ENCODE measurements at regions not wholly inside any gene's neighbourhood (a gene's known extent, or its start where the extent isn't known, plus 50 kb on each side); places are given as distances from the start of the nearest gene placed in this dataset.

- Mint-ChIP-seq H3K36me3 (ENCODE audit: low read depth) (no peaks in the 10 kb centered on the region), H3K4me3 (no peak overlapping the region), H3K4me1 (ENCODE audit: low read depth) (no peaks in the 10 kb centered on the region), H3K9me3 (ENCODE audit: insufficient read depth) (no peaks in the 10 kb centered on the region), H3K27me3 (ENCODE audit: low read depth) (no peaks in the 10 kb centered on the region), H3K27ac (no peak overlapping the region)
- ChIA-PET POLR2A (no interaction called here), CTCF (no interaction called here)
- DNase-seq (no peak), ATAC-seq (no peak)
These were observed 212.1 kb upstream of the FMN2 start for GRCh38 chr1:239879321-239880170.

- Mint-ChIP-seq H3K4me1 (ENCODE audit: low read depth) (no peaks in the 10 kb centered on the region), H3K9me3 (ENCODE audit: insufficient read depth) (no peaks in the 10 kb centered on the region), H3K4me3 (no peak overlapping the region), H3K27me3 (ENCODE audit: low read depth) (no peaks in the 10 kb centered on the region), H3K27ac (no peak overlapping the region), H3K36me3 (ENCODE audit: low read depth) (no peaks in the 10 kb centered on the region)
- CTCF ChIA-PET, result no interaction called here
- DNase-seq (no peak), ATAC-seq (no peak)
- POLR2A ChIA-PET, result no interaction called here
These were observed 208.7 kb upstream of the FMN2 start for GRCh38 chr1:239882967-239883366.

DNA sequence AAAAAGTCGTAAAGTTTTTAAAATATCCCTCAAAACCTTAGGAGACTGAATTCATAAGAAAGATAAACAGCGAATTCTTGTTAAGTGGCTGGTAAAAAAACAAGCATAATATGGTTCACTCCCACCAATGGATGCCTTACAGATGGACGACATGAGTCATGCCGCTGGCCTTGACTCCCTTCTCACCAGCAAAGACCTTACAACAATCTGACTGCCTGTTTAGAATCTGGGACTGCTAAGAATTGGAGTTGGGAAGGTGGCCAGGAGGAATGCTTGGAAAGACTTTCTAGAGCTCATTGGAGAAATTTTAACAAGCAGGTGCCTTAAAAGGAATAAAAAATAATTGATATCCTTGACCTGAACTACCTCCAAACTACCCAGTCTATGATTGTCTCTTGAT, 206.9 kb upstream of the FMN2 start:
- Mint-ChIP-seq H3K36me3 (ENCODE audit: low read depth) (no peaks in the 10 kb centered on the region), H3K4me3 (no peak overlapping the region), H3K27ac (no peak overlapping the region), H3K9me3 (ENCODE audit: insufficient read depth) (no peaks in the 10 kb centered on the region), H3K4me1 (ENCODE audit: low read depth) (no peaks in the 10 kb centered on the region), H3K27me3 (ENCODE audit: low read depth) (no peaks in the 10 kb centered on the region)
- DNase-seq (no peak), ATAC-seq (no peak)
- CTCF ChIA-PET, result no interaction called here
- POLR2A ChIA-PET, result no interaction called here

GRCh38 chr1:239886266-239886665, 205.4 kb upstream of the FMN2 start:
- Mint-ChIP-seq H3K27me3 (ENCODE audit: low read depth) (no peaks in the 10 kb centered on the region), H3K4me1 (ENCODE audit: low read depth) (no peaks in the 10 kb centered on the region), H3K36me3 (ENCODE audit: low read depth) (no peaks in the 10 kb centered on the region), H3K4me3 (no peak overlapping the region), H3K9me3 (ENCODE audit: insufficient read depth) (no peaks in the 10 kb centered on the region), H3K27ac (no peak overlapping the region)
- ATAC-seq (no peak), DNase-seq (no peak)
- CTCF ChIA-PET, result interaction anchor here (1.2 kb wide), 1 partner anchor 12 kb away, joined by 5 read pairs; no protein-coding TSS in a partner anchor
- POLR2A ChIA-PET, result no interaction called here

DNA sequence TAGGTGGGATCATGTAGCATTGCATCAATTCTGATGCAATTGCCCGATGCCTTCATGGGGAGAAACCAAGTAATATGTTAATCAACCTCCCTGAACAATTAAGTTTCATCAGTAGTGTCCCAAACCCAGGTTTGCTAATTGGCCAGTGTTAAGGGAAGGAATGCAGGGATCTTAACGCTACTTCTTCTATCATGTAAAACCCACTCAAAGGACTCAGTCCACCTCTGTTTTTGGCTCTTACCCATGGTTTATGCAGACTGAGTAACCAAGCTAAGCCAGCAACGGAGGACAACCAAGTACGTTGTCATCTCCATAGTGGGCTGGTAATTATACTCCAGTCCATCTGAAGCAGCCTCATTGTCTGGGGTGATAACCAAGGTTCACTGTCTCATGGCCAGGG, 203.0 kb upstream of the FMN2 start:
- H3K27me3 Mint-ChIP-seq (ENCODE audit: low read depth), result no peaks in the 10 kb centered on the region
- no peaks in the 10 kb centered on the region for H3K36me3 Mint-ChIP-seq (ENCODE audit: low read depth)
- no peaks in the 10 kb centered on the region for H3K4me1 Mint-ChIP-seq (ENCODE audit: low read depth)
- H3K4me3 Mint-ChIP-seq, result no peak overlapping the region
- no peak overlapping the region for H3K27ac Mint-ChIP-seq
- H3K9me3 Mint-ChIP-seq (ENCODE audit: insufficient read depth), result no peaks in the 10 kb centered on the region
- CTCF ChIA-PET, result interaction anchor here (1.4 kb wide), 1 partner anchor 9 kb away, joined by 5 read pairs; no protein-coding TSS in a partner anchor
- DNase-seq (no peak), ATAC-seq (no peak)
- POLR2A ChIA-PET, result no interaction called here

- Mint-ChIP-seq H3K9me3 (ENCODE audit: insufficient read depth) (no peaks in the 10 kb centered on the region), H3K4me1 (ENCODE audit: low read depth) (no peaks in the 10 kb centered on the region), H3K27ac (no peak overlapping the region), H3K36me3 (ENCODE audit: low read depth) (no peaks in the 10 kb centered on the region), H3K27me3 (ENCODE audit: low read depth) (peaks cover 3% of the 10 kb centered on the region), H3K4me3 (no peak overlapping the region)
- DNase-seq (no peak), ATAC-seq (no peak)
- ChIA-PET CTCF (interaction anchor here (1.2 kb wide), 1 partner anchor 304 kb away, joined by 3 read pairs; no protein-coding TSS in a partner anchor), POLR2A (no interaction called here)
These were observed 199.9 kb upstream of the FMN2 start for GRCh38 chr1:239891621-239892358.

DNA sequence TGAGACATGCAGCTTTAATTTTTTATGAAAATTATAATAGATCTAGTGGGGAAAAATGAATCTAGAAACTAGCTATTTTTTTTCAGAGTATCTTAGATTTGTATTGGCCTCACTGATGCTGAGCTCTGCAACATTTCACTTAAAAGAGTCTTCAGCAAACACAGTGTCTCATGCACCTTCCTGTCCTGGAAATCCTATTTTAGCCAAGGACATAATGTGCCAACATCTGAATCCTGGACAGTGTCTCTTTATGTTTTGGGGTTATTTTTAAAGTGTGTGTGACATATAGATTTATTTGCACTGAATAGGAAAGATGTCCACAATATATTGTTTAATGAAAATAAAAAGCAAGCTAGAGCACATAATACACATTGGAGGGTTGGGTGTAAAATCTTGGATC, 199.1 kb upstream of the FMN2 start:
- peaks cover 3% of the 10 kb centered on the region for H3K27me3 Mint-ChIP-seq (ENCODE audit: low read depth)
- H3K36me3 Mint-ChIP-seq (ENCODE audit: low read depth), result no peaks in the 10 kb centered on the region
- no peak overlapping the region for H3K4me3 Mint-ChIP-seq
- no peak for ATAC-seq
- no peaks in the 10 kb centered on the region for H3K9me3 Mint-ChIP-seq (ENCODE audit: insufficient read depth)
- CTCF ChIA-PET, result interaction anchor here (1.2 kb wide), 1 partner anchor 305 kb away, joined by 3 read pairs; no protein-coding TSS in a partner anchor
- DNase-seq, result no peak
- POLR2A ChIA-PET, result no interaction called here
- H3K27ac Mint-ChIP-seq, result no peak overlapping the region
- H3K4me1 Mint-ChIP-seq (ENCODE audit: low read depth), result peaks cover under 1% of the 10 kb centered on the region

- peaks cover 3% of the 10 kb centered on the region for H3K27me3 Mint-ChIP-seq (ENCODE audit: low read depth)
- H3K4me1 Mint-ChIP-seq (ENCODE audit: low read depth), result peaks cover 3% of the 10 kb centered on the region
- DNase-seq (no peak), ATAC-seq (no peak)
- ChIA-PET POLR2A (no interaction called here), CTCF (no interaction called here)
- no peaks in the 10 kb centered on the region for H3K36me3 Mint-ChIP-seq (ENCODE audit: low read depth)
- no peak overlapping the region for H3K4me3 Mint-ChIP-seq
- H3K27ac Mint-ChIP-seq, result no peak overlapping the region
- H3K9me3 Mint-ChIP-seq (ENCODE audit: insufficient read depth), result no peaks in the 10 kb centered on the region
These were observed 198.5 kb upstream of the FMN2 start for GRCh38 chr1:239893127-239893731.

- Mint-ChIP-seq H3K27me3 (ENCODE audit: low read depth) (peaks cover 3% of the 10 kb centered on the region), H3K27ac (no peak overlapping the region), H3K36me3 (ENCODE audit: low read depth) (no peaks in the 10 kb centered on the region), H3K4me1 (ENCODE audit: low read depth) (peaks cover 3% of the 10 kb centered on the region), H3K4me3 (no peak overlapping the region), H3K9me3 (ENCODE audit: insufficient read depth) (no peaks in the 10 kb centered on the region)
- POLR2A ChIA-PET, result interaction anchor here (0.6 kb wide), 1 partner anchor 758 kb away, joined by 3 read pairs; no protein-coding TSS in a partner anchor
- no peak for DNase-seq
- ATAC-seq, result no peak
- CTCF ChIA-PET, result interaction anchor here (2.2 kb wide), 1 partner anchor 490 kb away, joined by 23 read pairs; no protein-coding TSS in a partner anchor
These were observed 195.1 kb upstream of the FMN2 start for GRCh38 chr1:239896569-239896968.

DNA sequence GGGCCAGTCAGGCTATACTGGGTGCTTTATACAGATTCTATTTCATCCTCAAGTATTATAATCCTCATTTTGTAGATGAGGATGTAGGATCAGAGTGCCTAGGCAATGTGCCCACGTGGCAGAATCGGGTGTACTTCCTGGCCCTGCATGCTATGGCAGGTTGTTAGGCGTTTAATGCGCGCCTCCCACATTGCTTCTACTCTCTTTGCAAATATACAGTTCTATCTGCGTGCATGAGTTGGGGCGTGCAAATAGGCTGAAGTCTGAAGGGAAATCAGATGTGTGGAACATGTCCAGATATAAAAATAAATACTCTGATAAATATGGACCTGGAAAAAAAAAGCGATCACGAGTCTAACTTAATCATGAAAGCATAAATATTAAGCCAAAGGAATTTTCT, 194.7 kb upstream of the FMN2 start:
- H3K27ac Mint-ChIP-seq, result no peak overlapping the region
- CTCF ChIA-PET, result interaction anchor here (1.0 to 2.2 kb wide), 7 partner anchors 8 to 588 kb away, joined by 3 to 39 read pairs (median 5); no protein-coding TSS in a partner anchor

GRCh38 chr1:239897458-239897857, 194.2 kb upstream of the FMN2 start:
- Mint-ChIP-seq H3K27me3 (ENCODE audit: low read depth) (peaks cover 3% of the 10 kb centered on the region), H3K27ac (no peak overlapping the region), H3K4me1 (ENCODE audit: low read depth) (peaks cover 3% of the 10 kb centered on the region), H3K4me3 (no peak overlapping the region), H3K9me3 (ENCODE audit: insufficient read depth) (no peaks in the 10 kb centered on the region), H3K36me3 (ENCODE audit: low read depth) (no peaks in the 10 kb centered on the region)
- DNase-seq (no peak), ATAC-seq (no peak)
- CTCF ChIA-PET, result interaction anchor here (0.6 to 2.2 kb wide), 37 partner anchors 8 to 852 kb away, joined by 3 to 39 read pairs (median 4); no protein-coding TSS in a partner anchor
- POLR2A ChIA-PET, result interaction anchor here (0.7 kb wide), 1 partner anchor 411 kb away, joined by 3 read pairs; no protein-coding TSS in a partner anchor

More for the DNA sequence above, 194.7 kb upstream of the FMN2 start:
- Mint-ChIP-seq H3K4me3 (no peak overlapping the region), H3K36me3 (ENCODE audit: low read depth) (no peaks in the 10 kb centered on the region), H3K4me1 (ENCODE audit: low read depth) (peaks cover 3% of the 10 kb centered on the region), H3K27me3 (ENCODE audit: low read depth) (peaks cover 3% of the 10 kb centered on the region), H3K9me3 (ENCODE audit: insufficient read depth) (no peaks in the 10 kb centered on the region)
- ATAC-seq, result no peak
- DNase-seq, result no peak
- POLR2A ChIA-PET, result interaction anchor here (0.6 kb wide), 1 partner anchor 757 kb away, joined by 3 read pairs; no protein-coding TSS in a partner anchor
